ENCODE measurements at regions not wholly inside any gene's neighbourhood (a gene's known extent, or its start where the extent isn't known, plus 50 kb on each side); places are given as distances from the start of the nearest gene placed in this dataset.
"Not testable (repeated sequence)": the region's sequence is repeated elsewhere in the genome, so short reads cannot be mapped to it uniquely, and the experiment has no call there.

DNA sequence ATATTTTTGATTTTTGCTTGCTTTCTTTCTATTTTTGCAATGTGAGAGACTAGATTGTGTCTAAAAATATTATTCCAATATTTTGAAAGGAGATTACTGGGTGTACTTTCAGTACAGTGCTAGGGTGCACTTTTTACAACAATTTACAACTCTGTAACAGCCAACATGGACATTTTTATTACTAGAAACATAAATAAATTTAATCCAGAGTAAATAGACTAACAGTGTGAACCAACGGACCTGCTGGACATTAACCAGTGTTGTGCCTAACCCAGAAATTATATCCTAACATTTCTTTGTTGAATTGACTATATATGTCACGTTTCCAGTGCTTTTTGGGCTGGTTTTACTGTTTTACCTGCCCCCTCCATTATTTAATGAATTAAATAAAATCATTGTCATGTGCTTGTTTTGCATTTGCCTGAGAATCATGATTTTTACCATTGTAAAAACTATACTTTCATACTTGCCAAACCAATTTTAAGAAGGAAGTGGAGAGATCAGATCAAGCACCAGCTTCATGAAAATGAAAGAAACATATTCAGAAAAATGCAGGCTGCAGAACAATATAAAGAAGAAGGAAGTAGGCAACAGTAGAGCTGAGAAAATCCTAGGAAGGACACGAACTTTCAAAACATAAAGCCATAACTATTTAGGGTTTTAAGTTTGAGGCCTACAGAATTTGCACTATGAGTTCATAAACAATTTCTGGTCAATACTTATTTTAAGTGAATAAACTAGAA, 400.8 kb upstream of the PIK3R1 start:
- DNase-seq (ENCODE audit: low read depth, low spot score) = no peak

DNA sequence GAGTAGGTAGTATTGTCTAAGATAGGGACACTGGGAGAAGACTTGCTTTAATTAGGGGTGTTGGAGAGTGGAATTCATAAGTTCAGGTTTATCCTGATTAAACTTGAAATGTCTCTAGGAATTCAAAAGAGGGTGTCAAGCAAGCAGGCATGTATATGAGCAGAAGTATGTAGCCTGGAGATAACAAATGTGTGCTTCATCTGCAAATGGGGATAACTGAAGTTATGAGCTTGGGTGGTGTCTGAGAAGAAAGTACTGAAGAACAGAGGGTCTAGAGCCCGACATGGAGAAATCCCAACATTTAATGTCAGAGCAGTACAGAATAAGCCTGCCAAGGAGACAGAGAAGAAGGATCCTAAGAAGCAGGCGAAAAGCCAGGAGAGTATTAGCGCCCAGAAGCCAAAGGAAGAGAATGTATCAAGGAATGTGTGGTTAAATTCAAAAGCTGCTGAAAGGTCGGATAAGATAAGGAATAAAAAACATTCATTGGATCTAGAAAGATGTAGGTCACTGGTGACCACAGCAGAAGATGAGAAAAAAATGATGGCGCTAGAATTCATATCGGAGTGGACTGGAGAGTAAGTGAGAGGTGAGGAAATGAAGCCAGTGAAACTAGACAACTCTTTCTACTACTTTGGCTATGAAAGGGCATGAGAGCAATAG, 401.5 kb upstream of the PIK3R1 start:
- peak; percentile 61 for DNase-seq (ENCODE audit: low read depth, low spot score)

- peak; percentile 80 for DNase-seq (ENCODE audit: low read depth, low spot score)
These were observed 406.0 kb upstream of the PIK3R1 start for GRCh38 chr5:67809589-67809988.

DNA sequence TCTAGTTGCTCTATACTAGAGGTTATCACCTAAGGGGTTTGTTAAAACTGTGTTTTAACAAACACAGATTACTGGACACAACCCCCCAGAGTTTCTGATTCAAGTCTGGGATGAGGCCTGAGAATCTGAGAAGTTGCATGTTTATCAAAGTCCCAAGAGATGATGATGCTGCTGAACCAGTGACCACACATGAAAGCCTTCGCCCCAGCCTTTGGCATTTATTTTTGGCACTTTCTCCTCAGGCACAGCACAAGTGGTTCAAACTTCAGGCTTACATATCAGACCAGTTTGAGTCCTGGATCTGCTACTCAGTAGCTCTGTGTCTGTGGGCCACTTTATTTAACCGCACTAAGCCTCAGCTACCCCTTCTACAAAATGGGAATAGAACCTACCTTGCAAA, 407.2 kb upstream of the PIK3R1 start:
- no peak for DNase-seq (ENCODE audit: low read depth, low spot score)

DNA sequence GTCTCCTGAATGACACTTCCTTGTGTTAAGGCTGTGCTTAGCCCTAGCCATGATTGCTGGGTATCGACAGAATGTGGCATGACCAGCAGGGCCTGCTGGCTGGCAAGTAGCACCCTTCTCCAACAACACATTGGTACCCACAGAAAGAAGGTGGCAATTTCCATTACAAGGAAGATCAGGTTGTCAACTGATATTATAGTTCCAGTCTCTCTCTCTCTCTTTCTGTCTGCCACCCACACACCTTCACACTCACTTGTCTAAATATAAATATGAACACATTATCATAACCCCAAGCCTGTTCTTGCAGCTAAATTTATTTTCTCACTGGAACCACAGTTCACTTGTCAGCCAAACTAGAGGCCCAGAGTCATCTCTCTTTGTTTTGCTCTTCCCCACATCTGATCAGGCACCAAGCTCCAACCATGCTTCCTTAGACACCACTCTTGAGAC, 408.1 kb upstream of the PIK3R1 start:
- no peak for DNase-seq (ENCODE audit: low read depth, low spot score)

DNA sequence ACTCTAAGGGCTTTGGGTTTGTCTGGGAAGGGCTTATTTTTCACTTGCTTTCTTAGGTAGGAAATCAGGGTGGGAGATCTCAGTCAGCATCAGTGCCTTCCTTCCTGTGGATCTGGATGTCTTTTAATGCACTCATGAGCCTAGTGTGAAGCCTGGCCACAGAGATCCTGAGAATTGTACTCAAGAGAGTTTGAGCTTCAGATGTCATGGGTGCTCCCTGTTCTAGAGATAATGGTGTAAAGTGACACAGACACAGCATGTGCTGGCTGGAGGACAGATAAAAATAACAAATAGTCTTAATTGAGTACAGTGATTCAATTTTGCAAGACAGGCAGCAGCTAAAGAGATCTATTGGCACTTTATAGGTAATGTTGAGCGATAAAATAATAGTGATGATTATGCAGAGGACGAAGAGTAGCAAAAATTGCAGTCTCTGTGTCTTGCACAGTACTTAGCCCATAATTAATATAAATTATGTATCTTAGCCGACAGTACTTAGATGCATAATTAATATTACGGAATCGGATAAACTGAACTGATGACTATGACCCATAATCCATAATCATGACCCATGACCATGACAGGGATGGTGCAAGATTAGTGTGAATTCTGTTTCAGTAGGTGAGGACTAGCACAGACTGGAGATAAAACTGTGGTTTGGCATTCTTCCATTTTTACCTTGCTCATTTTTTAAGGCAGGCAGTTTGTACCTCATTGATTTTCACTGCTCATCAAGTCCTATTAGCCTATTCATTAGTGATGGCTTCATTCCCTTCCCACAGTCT, 408.7 kb upstream of the PIK3R1 start:
- DNase-seq (ENCODE audit: low read depth, low spot score) = no peak

DNA sequence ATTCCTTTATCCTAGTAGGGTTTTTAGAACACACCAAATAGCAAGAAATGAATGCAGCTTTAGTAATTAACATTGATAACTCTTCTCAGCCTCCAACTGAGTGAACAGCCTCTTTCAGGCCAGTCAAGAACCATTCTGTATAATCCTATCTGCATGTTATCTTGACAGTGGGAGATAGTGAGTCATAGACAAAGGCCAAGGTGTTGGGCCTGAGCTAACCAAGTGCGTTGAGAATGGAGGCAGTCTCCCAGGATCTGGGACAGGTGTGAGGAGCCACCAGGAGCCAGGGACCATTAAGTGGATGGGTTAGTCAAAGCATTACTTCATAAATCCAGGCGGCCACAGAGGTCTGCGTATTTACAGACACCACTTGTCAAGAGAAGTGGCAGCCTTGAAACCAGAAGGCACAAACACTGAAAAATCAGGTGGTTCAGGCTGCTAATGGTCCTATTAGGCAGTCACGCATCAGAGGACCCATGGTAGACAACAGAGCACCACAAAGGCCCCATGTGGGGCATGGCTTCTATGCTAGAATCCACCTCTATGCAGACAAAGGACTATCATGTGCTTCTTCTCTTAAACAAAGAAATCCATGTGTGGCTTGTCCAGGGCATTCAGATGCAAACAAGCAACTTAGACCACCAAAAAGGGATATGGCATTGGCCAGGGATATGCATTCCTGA, 409.7 kb upstream of the PIK3R1 start:
- no peak for DNase-seq (ENCODE audit: low read depth, low spot score)

DNA sequence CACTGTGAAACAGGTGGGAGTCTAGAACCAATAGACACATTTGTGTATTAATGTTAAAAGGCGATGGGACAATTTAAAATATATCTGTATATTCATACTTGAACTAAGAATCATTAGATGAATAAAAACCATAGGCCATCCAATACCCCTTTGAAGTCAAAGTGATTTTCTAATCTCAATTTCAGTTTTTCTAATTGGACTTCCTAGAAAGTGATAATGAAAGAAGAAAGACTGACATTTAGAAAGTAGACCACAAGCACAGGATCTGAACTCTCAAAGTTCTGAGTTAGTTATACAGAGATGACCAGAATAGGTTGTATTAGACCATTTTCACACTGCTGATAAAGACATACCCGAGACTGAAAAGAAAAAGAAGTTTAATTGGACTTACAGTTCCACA, 412.8 kb upstream of the PIK3R1 start:
- no peak for DNase-seq (ENCODE audit: low read depth, low spot score)

DNA sequence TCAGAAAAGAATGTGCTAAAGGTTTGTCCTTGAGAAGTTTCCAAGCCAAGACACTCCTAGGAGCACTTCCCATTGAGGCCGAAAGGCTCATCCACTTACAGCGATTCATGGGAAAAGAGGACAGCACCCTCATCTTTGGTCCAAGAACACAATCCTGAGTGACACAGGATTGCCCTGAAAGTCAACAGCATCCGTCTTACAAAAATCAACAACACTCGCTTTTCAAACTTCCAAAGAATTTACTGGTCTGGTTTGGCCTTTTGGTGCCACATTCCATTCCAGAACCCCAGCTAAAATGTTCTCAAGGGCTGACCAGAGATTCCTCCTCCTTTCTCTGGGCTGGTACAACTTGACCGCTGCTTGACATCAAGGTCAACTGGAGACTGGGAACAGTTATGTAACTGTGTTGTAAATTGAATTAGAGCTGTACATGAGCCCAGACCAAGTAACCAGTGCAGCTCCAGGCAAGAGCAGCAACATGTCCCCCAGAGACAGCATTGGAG, 415.8 kb upstream of the PIK3R1 start:
- DNase-seq (ENCODE audit: low read depth, low spot score) = peak; percentile 62

- DNase-seq (ENCODE audit: low read depth, low spot score) = not testable (repeated sequence)
These were observed 417.1 kb upstream of the PIK3R1 start for GRCh38 chr5:67798470-67798869.

DNA sequence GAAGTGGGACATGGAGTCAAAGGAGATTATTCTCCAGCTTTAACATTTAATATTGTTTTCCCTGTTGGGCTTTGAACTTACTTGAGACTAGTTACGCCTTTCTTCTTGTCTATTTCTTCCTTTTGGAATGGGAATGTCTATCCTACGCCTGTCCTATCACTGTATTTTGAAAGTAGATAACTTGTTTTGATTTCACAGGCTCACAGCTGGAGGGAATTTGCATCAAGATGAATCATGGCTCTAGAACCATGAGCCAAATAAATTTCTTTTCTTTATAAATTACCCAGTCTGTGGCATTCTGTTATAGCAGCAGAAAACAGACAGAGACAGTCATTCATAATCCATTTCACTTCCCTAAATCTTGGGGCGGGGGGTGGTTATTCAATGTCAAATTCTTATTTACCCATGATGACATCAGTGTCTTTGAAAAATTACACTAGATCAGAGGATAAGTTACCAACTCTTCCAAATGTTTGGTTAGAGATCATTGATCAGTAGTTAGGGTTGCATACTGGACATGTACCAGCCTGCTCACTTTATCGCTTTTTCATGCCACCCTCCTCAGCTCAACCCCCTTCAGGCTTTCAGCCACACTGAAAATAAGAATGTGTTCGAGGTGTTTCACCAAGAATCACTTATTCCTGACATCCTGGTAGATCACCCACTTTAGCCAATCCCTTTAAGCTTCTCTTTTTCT, 419.6 kb upstream of the PIK3R1 start:
- DNase-seq (ENCODE audit: low read depth, low spot score) = no peak

DNA sequence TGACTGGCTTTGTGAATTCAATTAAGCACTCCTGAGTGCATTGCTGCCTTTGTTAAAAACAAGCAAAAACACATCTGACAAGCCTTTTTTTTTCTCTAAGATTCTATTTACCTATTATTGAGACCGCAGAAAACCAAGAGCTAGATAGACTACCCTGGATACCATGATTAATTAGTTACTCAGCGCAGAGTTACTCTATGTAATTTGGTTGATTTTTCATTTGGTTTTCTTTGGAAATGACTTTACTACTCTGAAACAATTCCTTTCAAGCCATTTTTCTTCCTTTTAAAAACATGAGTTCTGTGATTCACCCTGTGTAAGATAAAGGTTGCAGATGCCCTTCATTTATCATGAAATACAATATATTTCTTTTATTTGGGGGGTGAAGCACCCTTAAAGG, 421.6 kb upstream of the PIK3R1 start:
- no peak for DNase-seq (ENCODE audit: low read depth, low spot score)

GRCh38 chr5:67793418-67793817, 422.1 kb upstream of the PIK3R1 start:
- no peak for DNase-seq (ENCODE audit: low read depth, low spot score)

DNA sequence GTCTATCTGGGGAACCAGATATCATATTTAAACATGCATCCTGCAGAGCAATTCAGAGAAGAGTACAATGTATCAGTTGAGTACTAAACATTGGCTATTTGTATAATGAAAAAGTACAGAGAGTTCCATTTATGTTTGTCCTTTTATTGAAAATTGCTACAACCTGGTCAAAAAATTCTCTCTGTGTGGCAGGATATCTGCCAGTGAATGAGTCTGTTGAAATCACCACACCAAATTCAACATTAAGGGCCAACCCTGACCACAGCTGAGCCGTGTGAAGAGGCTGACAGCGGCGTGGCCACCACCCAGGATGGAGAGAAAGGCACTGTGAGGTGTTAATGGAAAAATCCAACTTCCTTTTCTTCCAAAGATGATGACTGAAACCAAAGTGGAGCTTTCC, 422.7 kb upstream of the PIK3R1 start:
- DNase-seq (ENCODE audit: low read depth, low spot score) = no peak

DNA sequence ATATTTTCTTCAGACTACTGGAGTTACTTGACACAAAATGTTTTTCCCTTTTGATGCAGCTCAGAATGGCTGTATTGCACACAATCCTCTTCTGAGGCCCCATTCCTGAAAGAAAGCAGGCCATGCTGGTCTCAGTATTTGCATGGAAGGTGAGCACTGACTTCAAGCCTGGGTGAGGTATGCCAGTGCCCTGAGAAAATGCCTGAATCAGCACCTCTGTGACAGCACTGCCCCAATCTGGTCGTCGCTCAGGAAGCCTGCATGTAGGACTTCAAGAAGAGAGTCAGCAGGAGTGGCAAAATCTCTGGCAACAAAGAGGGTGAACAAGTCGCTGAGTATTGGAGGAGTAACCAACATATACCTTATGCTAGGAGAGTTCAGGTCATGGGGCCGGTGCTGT, 425.2 kb upstream of the PIK3R1 start:
- DNase-seq (ENCODE audit: low read depth, low spot score) = no peak

GRCh38 chr5:67779893-67780623, 435.5 kb upstream of the PIK3R1 start:
- not testable (repeated sequence) for DNase-seq (ENCODE audit: low read depth, low spot score)

- DNase-seq (ENCODE audit: low read depth, low spot score) = no peak
These were observed 440.8 kb upstream of the PIK3R1 start for GRCh38 chr5:67774786-67775185.

- DNase-seq (ENCODE audit: low read depth, low spot score) = no peak
These were observed 441.3 kb upstream of the PIK3R1 start for GRCh38 chr5:67774267-67774552.

DNA sequence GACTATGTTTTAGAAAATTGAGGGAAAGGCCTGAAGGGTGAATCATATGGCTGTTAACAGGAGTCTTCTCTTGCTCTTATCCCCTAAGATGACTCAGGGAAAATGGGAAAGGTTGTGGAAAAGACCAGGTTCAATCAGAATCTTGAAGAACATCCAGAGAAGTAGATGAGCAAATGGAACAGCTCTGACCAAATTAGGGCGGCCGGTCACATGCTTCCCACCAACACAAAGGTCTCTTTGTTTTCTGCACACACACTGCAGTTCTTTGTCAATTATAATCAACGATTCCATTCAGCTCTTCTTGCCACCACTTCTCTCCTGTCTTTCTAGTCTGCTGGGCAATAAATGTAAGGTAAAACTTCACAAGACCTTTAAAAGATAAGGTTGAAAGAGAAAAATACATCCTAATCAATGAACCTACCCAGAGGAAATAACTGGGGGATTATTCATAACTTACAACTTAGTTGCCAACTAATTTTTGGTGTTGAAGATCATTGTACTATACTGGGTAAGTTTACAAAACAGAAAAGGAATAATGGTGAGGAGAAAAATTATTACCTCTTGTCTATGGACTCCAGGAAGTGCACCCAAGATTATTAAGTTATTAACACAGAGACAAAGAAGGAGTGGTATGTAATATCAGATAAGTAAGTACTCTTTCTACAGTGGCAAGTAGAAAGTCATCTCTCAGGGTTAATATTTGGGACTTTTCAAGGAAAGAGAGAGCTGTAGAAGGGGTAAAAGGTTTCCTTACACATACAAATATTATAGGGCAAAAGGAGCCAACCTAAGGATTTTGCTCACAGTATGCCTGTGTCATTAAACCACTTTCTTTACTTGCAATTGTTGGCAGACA, 441.9 kb upstream of the PIK3R1 start:
- DNase-seq (ENCODE audit: low read depth, low spot score) = peak; percentile 75

DNA sequence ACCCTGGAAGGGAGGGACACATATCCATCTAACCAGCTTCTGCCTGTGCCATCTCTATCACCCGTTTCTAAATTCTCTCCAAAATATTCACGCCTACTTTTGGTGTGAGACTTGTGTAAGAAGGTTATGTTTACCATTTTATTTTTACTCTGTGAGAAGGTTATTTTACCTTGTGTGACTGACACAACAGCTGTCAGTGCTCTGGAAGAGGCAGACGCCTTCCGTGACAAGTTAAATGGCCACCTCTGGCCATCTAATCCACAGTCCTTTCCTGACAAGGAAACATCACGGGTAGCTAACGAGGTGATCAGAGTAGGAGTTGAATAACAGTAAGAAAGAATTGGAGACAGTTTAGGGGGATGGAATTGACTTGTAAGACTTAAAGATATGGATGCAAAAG, 443.8 kb upstream of the PIK3R1 start:
- DNase-seq (ENCODE audit: low read depth, low spot score) = no peak
